Stimulated activated memory B cell treated with anti-CD40 and anti-IgM and Interleukin-4, amounts not matched to agents 10 μg/mL and 1 μg/mL and 100 μg/mL, for 72 hours (primary cell): ENCODE measurements at regions not wholly inside any gene's neighbourhood (a gene's known extent, or its start where the extent isn't known, plus 50 kb on each side); places are given as distances from the start of the nearest gene placed in this dataset.
"Not testable (repeated sequence)": the region's sequence is repeated elsewhere in the genome, so short reads cannot be mapped to it uniquely, and the experiment has no call there.

Source experiments
- ATAC-seq: fragments of 150-1000 bp; cut with Tn5 transposase; 2 replicates; pipeline ENCODE4 v1.10.0; 2021
- H3K27ac Mint-ChIP-seq: one replicate; pipeline ENCODE4 v1.8.0; 2022; ENCODE audit warnings: mild to moderate bottlenecking, mixed read lengths
- H3K27me3 Mint-ChIP-seq: one replicate; pipeline ENCODE4 v1.8.0; 2022; ENCODE audit warnings: mixed read lengths
- H3K36me3 Mint-ChIP-seq: one replicate; pipeline ENCODE4 v1.8.0; 2022; ENCODE audit warnings: mixed read lengths
- H3K4me1 Mint-ChIP-seq: one replicate; pipeline ENCODE4 v1.8.0; 2022; ENCODE audit warnings: mixed read lengths
- H3K4me3 Mint-ChIP-seq: one replicate; pipeline ENCODE4 v1.8.0; 2022; ENCODE audit warnings: mild to moderate bottlenecking, moderate library complexity, mixed read lengths
- H3K9me3 Mint-ChIP-seq: one replicate; pipeline ENCODE4 v1.8.0; 2022; ENCODE audit warnings: mixed read lengths

GRCh38 chr7:29723127-29723526 is 83.2 kb upstream of the WIPF3 start:
- not testable (repeated sequence) for H3K4me3 Mint-ChIP-seq, H3K36me3 Mint-ChIP-seq, H3K4me1 Mint-ChIP-seq, H3K9me3 Mint-ChIP-seq, H3K27ac Mint-ChIP-seq, ATAC-seq
- H3K27me3 Mint-ChIP-seq = peaks cover 22% of the 10 kb centered on the region

GRCh38 chr7:29723599-29723998 is 82.7 kb upstream of the WIPF3 start:
- Mint-ChIP-seq H3K4me1 (peaks cover 5% of the 10 kb centered on the region), H3K4me3 (no peak overlapping the region), H3K36me3 (no peaks in the 10 kb centered on the region), H3K27ac (no peak overlapping the region), H3K27me3 (peaks cover 27% of the 10 kb centered on the region), H3K9me3 (no peaks in the 10 kb centered on the region)
- ATAC-seq = no peak

GRCh38 chr7:29729534-29730165 is 76.7 kb upstream of the WIPF3 start:
- peaks cover 52% of the 10 kb centered on the region for H3K27me3 Mint-ChIP-seq
- H3K27ac Mint-ChIP-seq, ATAC-seq, H3K36me3 Mint-ChIP-seq, H3K9me3 Mint-ChIP-seq, H3K4me1 Mint-ChIP-seq, H3K4me3 Mint-ChIP-seq: not testable (repeated sequence)

DNA sequence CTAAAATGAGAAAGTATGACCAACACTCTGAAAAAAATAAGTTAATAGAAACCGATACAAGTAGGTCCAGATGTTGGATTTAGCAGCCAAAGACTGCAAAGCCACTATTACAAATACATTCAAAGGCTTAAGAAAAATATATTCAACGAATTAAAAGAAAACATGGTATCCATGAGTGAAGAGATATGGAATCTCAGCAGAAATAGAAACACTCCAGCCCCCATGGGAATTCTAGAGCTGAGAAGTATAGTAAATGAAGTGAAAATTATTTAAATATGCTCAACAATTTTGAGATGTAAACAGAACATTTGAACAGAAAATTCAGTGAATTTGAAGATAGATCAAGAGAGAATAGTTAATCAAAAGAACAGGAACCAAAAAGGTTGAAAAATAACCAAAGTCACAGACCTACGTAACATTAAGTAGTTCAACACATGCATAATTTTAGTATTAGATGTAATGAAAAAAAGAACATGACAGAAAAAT is 72.0 kb upstream of the WIPF3 start:
- Mint-ChIP-seq H3K4me1 (no peaks in the 10 kb centered on the region), H3K36me3 (no peaks in the 10 kb centered on the region), H3K27me3 (peaks cover 28% of the 10 kb centered on the region), H3K4me3 (no peak overlapping the region), H3K9me3 (no peaks in the 10 kb centered on the region), H3K27ac (no peak overlapping the region)
- no peak for ATAC-seq

DNA sequence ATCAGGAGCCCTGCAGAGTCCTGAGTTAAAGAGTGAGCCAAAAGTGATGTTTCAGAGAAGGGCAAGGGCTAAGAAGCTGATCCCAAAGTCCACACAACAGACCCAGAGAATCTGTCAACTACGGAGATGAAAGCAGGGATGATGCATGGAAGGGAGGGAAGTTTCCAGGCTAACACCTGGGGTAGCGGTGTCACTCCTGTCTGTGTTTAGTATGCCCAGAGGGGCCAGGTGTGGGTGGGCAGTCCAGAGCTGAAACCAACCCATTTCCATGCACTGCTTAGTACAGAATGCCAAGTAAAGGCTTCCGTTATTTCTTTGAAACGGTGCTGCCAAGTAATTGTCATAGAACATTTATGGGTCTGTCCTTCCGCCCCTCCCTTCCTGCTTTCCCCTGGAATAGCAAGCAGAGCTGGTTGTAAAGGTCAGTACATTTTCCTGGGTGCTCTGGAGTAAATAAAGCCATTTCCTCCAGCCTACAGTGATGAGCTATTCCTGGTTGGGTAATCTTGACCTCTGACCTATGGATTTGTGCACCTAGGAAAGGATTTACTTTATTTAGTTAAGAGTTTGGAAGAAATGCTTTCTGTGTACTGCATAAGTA is 58.6 kb upstream of the WIPF3 start:
- H3K27me3 Mint-ChIP-seq = peaks cover 36% of the 10 kb centered on the region
- not testable (repeated sequence) for H3K27ac Mint-ChIP-seq, H3K36me3 Mint-ChIP-seq, H3K9me3 Mint-ChIP-seq, H3K4me1 Mint-ChIP-seq, H3K4me3 Mint-ChIP-seq, ATAC-seq

DNA sequence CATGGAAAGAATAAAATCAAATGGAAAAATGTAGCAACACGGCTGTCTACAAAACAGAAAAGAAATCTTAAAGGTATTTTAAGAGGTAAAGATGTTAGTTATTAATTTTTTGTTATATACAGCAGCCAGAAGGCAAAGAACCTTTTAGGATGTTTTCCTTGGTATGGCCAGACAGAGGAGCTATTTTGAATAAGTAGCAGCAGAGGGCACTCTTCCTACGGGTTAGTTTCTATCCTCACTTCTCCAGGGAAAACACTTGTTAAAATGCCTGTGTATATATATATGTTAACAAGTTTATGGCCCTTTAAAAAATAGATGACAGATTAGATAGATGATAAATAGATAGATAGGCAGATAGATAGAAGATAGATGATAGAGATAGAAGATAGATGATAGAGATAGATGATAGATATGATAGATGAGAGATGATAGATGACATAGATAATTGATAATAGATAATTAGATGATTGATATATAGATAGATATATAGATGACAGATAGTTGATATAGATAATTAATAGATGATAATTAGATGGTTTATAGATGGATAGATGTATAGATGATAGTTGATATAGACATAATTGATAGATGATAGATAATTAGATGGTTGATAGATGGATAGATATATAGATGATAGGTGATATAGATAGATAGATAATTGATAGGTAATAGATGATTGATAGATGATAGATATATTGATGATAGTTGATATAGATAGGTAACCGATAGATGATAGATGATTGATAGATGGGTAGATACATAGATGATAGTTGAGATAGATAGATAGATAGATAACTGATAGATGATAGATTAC is 57.8 kb upstream of the WIPF3 start:
- ATAC-seq = no peak
- H3K9me3 Mint-ChIP-seq = no peaks in the 10 kb centered on the region
- H3K4me1 Mint-ChIP-seq = no peaks in the 10 kb centered on the region
- H3K27me3 Mint-ChIP-seq = peaks cover 36% of the 10 kb centered on the region
- H3K27ac Mint-ChIP-seq = no peak overlapping the region
- H3K36me3 Mint-ChIP-seq = no peaks in the 10 kb centered on the region
- H3K4me3 Mint-ChIP-seq = no peak overlapping the region

GRCh38 chr7:29749701-29750321 is 56.5 kb upstream of the WIPF3 start:
- H3K27ac Mint-ChIP-seq = no peak overlapping the region
- no peaks in the 10 kb centered on the region for H3K36me3 Mint-ChIP-seq
- no peak overlapping the region for H3K4me3 Mint-ChIP-seq
- ATAC-seq = no peak
- H3K27me3 Mint-ChIP-seq = peaks cover 29% of the 10 kb centered on the region
- no peaks in the 10 kb centered on the region for H3K4me1 Mint-ChIP-seq
- H3K9me3 Mint-ChIP-seq = no peaks in the 10 kb centered on the region

DNA sequence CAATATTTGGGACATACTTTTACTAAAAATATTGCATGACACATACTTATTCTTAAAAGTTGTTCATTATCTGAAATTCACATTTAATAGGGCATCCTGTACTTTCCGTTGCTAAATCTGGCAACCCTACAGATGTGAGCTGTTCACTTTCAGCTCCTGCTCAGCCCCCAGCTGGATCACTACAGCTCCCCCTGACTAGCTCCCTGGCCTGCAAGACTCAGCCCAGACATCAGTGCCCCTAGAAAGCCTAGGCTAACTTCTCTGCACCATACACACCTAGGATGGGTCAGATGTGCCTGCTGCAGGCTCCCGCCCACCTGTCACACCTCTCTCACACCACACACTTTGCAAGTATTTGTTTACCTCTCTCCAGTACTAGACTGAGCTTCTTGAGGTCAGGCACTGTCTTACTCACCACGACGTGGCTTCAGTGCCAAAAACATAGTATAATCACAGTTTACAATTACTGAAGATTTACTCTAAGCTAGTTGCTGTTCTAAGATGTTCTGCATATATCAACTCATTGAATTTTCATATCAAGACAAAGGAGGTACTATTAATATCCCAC is 55.9 kb upstream of the WIPF3 start:
- H3K27ac Mint-ChIP-seq, H3K9me3 Mint-ChIP-seq, ATAC-seq, H3K4me3 Mint-ChIP-seq, H3K4me1 Mint-ChIP-seq, H3K36me3 Mint-ChIP-seq: not testable (repeated sequence)
- peaks cover 26% of the 10 kb centered on the region for H3K27me3 Mint-ChIP-seq

DNA sequence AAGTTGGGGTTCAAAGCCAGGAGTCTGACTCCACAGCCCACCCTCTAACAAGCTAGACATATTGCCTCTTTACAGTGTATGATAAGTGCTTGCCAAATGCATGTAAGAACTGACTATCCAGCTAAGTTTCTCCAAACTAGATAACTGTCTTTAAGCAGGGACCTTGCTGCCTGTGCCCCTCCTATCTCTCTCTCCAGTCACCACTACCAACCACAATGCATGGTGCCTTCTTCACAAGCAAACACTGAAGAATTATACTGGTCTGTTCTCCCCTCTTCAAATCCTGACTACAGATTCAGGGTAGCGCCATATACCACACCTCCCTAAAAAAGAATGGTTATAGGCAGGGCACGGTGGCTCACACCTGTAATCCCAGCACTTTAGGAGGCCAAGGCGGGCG is 55.3 kb upstream of the WIPF3 start:
- not testable (repeated sequence) for H3K4me1 Mint-ChIP-seq, H3K27ac Mint-ChIP-seq, H3K36me3 Mint-ChIP-seq, H3K4me3 Mint-ChIP-seq, ATAC-seq, H3K9me3 Mint-ChIP-seq
- peaks cover 26% of the 10 kb centered on the region for H3K27me3 Mint-ChIP-seq

GRCh38 chr7:29754874-29755490 is 51.3 kb upstream of the WIPF3 start:
- no peak for ATAC-seq
- Mint-ChIP-seq H3K4me1 (no peaks in the 10 kb centered on the region), H3K36me3 (no peaks in the 10 kb centered on the region), H3K27ac (no peak overlapping the region), H3K4me3 (no peak overlapping the region), H3K27me3 (peaks cover 6% of the 10 kb centered on the region), H3K9me3 (no peaks in the 10 kb centered on the region)
